ENCODE measurements at regions not wholly inside any gene's neighbourhood (a gene's known extent, or its start where the extent isn't known, plus 50 kb on each side); places are given as distances from the start of the nearest gene placed in this dataset.
A peak's percentile ranks its signal among the peaks of the same experiment; 100 is the strongest.
"Not testable (repeated sequence)": the region's sequence is repeated elsewhere in the genome, so short reads cannot be mapped to it uniquely, and the experiment has no call there.

DNA sequence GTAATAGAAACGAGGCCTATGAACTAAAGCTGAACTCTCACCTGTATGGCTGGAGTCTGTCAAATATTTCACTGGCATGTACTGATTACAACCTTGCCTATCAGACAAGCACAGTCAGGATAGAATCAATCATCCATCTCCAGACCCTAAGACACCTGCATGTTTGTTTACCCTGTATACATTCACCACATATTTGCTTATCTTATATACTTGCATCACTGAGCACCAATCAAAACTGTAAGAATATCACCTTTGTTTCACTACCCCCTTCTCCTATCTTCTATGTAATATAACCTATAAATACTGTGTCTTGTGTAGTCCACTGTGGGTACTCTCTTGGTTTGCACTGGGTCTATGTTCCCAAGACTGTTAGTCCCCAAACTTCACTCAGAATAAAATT, 1085.7 kb downstream of the TAF11L14 start:
- TF ChIP-seq CTCF (IDR thresholded peaks at IDR 0.05; ENCODE audit: insufficient read depth, low read length, poor library complexity, severe bottlenecking), result no peak
- Histone ChIP-seq H3K27me3 (ENCODE audit: control insufficient read depth, insufficient read depth, low read length) (no peaks in the 10 kb centered on the region), H3K4me3 (ENCODE audit: low read depth, low read length) (no peak overlapping the region), H3K36me3 (ENCODE audit: control insufficient read depth, insufficient read depth, low read length) (no peaks in the 10 kb centered on the region)
- DNase-seq (ENCODE audit: low read depth), result no peak

DNA sequence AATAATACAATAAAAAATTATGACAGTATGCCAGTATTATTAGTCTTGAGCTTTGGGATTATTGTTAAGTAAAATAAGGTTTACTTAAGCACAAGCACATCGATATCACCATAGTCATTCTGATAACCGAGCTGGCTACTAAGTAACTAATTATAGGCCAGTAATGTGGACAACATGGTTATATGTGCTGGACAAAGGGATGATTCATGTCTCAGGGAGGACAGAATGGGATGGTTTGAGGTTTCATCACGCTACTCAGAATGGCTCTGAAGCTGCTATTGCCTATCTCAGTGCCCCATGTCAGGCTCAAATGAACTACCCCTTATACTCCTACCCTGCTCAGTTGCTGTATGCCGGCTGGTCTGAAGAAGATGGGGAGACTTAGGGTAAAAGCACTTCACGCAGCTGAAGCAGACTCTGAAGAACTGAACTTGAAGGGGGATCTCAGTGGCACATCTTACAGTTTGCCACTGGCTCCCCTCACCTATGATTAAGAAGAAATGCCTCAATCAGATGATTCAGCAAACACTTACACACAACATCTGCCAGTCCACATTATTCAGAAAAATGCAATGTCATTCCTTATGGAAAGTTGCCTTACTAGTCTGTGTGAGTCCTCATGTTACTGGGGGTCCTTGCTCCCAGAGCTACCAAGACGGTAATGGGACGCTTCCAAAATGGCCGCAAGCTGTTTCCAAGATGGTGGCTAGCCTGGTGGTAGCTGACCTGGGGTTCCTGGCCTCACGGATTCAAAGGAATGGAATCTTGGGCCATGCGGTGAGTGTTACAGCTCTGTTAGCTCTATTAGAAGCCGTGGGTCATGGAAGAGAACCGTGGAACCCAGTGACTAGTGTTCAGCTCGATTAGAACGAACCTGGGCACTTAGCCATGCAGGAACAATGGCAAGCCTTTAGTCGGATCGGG, 1098.6 kb downstream of the TAF11L14 start:
- Histone ChIP-seq H3K36me3 (ENCODE audit: control insufficient read depth, insufficient read depth, low read length) (no peaks in the 10 kb centered on the region), H3K4me3 (ENCODE audit: low read depth, low read length) (no peak overlapping the region), H3K27me3 (ENCODE audit: control insufficient read depth, insufficient read depth, low read length) (no peaks in the 10 kb centered on the region)
- DNase-seq (ENCODE audit: low read depth), result peak; percentile 9
- no peak for TF ChIP-seq CTCF (IDR thresholded peaks at IDR 0.05; ENCODE audit: insufficient read depth, low read length, poor library complexity, severe bottlenecking)

DNA sequence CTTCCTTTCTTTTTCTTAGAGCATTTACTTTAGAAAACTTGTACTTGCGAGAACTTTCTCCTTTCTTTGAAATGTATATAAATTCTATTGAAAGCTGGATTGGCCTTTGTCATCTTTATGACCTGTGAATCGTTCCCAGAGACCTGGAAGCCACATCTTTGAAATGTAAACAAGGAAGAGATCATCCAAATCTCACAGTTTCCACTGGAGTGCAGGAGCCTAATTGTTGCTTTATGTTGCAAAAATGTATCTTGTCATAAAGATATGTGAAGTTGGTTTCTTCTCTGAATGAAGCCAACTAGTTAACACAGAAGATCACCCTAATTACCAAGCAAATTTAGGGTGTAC, 1101.8 kb downstream of the TAF11L14 start:
- Histone ChIP-seq H3K36me3 (ENCODE audit: control insufficient read depth, insufficient read depth, low read length) (no peaks in the 10 kb centered on the region), H3K27me3 (ENCODE audit: control insufficient read depth, insufficient read depth, low read length) (no peaks in the 10 kb centered on the region), H3K4me3 (ENCODE audit: low read depth, low read length) (no peak overlapping the region)
- TF ChIP-seq CTCF (IDR thresholded peaks at IDR 0.05; ENCODE audit: insufficient read depth, low read length, poor library complexity, severe bottlenecking), result no peak
- DNase-seq (ENCODE audit: low read depth), result no peak

- H3K36me3 ChIP-seq (ENCODE audit: control insufficient read depth, insufficient read depth, low read length); H3K4me3 ChIP-seq (ENCODE audit: low read depth, low read length); DNase-seq (ENCODE audit: low read depth); H3K27me3 ChIP-seq (ENCODE audit: control insufficient read depth, insufficient read depth, low read length): not testable (repeated sequence)
Observed at GRCh38 chr5:18736736-18737135, 1102.5 kb downstream of the TAF11L14 start.

DNA sequence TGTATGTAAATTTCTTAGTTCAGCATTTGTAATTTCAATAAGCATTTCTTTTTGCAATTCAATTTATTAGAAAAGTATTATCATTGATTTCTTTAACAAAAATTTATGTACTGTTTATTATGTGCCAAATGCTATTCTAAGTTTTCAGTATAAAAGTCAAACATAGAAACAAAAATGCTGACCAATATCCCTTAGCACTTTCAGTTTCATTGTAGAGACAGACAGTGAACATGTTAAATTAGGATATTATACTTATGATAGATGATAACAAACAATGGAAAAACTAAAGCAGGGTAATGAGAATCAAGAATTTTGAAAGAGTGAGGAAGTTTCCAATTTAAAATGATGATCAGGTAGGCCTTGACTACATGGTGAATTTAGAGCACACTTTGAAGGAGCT, 1106.0 kb downstream of the TAF11L14 start:
- no peak for TF ChIP-seq CTCF (IDR thresholded peaks at IDR 0.05; ENCODE audit: insufficient read depth, low read length, poor library complexity, severe bottlenecking)
- no peaks in the 10 kb centered on the region for H3K36me3 ChIP-seq (ENCODE audit: control insufficient read depth, insufficient read depth, low read length)
- no peak for DNase-seq (ENCODE audit: low read depth)
- H3K4me3 ChIP-seq (ENCODE audit: low read depth, low read length), result no peak overlapping the region
- H3K27me3 ChIP-seq (ENCODE audit: control insufficient read depth, insufficient read depth, low read length), result no peaks in the 10 kb centered on the region

- H3K27me3 ChIP-seq (ENCODE audit: control insufficient read depth, insufficient read depth, low read length), result no peaks in the 10 kb centered on the region
- H3K4me3 ChIP-seq (ENCODE audit: low read depth, low read length), result no peak overlapping the region
- H3K36me3 ChIP-seq (ENCODE audit: control insufficient read depth, insufficient read depth, low read length), result no peaks in the 10 kb centered on the region
- TF ChIP-seq CTCF (IDR thresholded peaks at IDR 0.05; ENCODE audit: insufficient read depth, low read length, poor library complexity, severe bottlenecking), result no peak
- DNase-seq (ENCODE audit: low read depth), result no peak
Observed at GRCh38 chr5:18742830-18743229, 1108.6 kb downstream of the TAF11L14 start.

All from kidney epithelial cell (primary cell).